ENCODE measurements at regions not wholly inside any gene's neighbourhood (a gene's known extent, or its start where the extent isn't known, plus 50 kb on each side); places are given as distances from the start of the nearest gene placed in this dataset.

DNA sequence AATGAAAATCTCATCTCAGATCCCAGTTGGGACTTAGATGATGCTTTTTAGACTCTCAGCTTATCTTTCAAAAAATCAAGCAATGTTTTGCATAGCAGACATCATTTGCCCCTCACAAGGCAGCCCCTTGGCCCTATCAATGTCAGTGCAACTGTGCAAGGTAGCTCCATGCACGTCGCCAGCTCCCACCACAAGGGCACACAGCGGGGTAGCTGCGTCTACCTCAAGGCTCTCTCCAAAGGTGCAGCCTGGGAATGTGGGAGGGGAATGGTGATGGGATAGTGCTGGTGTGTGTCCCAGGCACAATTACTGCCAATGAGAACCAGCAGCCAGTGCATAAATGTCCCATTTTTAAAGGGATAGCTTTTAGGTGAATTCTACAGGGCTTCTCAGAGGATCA lies 137.5 kb upstream of the SYNDIG1 start:
- TF ChIP-seq CTCF (IDR thresholded peaks at IDR 0.05) (no peak), EP300 (IDR thresholded peaks at IDR 0.05) (no peak), POLR2A (IDR thresholded peaks at IDR 0.05) (no peak)

Data from sigmoid colon (tissue), 4 donors.